Kidney (tissue), 13 donors: ENCODE measurements at regions not wholly inside any gene's neighbourhood (a gene's known extent, or its start where the extent isn't known, plus 50 kb on each side); places are given as distances from the start of the nearest gene placed in this dataset.

Source experiments
- DNase-seq, 5 donors: peaks; one replicate each; pipeline ENCODE4 v3.0.0-alpha.2; 2013 to 2020
- FAIRE-seq: peaks from 2 replicates; lab custom pipeline; 2012; peaks lifted over from hg19 to GRCh38; lab: Jason Lieb, UNC
- H3K27ac ChIP-seq, 2 donors: one replicate each; pipeline ENCODE4 v1.7.0; 2013; ENCODE audit warnings: low read depth in 2 of 2, low read length in 2 of 2, inconsistent platforms in 1 of 2
- H3K27me3 ChIP-seq: one replicate; pipeline ENCODE4 v1.7.1; 2013; ENCODE audit warnings: low read length, inconsistent platforms; ENCODE audit not compliant: control insufficient read depth, insufficient read depth
- H3K36me3 ChIP-seq, 3 donors: one replicate each; pipeline versions ENCODE4 v1.7.0 to v1.7.1; 2013; ENCODE audit warnings: low read length in 3 of 3, control low read depth in 1 of 3, inconsistent platforms in 1 of 3; ENCODE audit not compliant: insufficient read depth in 3 of 3, control insufficient read depth in 2 of 3
- H3K4me1 ChIP-seq, 3 donors: one replicate each; pipeline versions ENCODE4 v1.7.0 to v1.7.1; 2013; ENCODE audit warnings: low read length in 3 of 3, inconsistent platforms in 1 of 3, low read depth in 1 of 3; ENCODE audit not compliant: control insufficient read depth in 2 of 3, insufficient read depth in 2 of 3
- H3K4me3 ChIP-seq, 3 donors: one replicate each; pipeline versions ENCODE4 v1.7.0 to v1.8.1; 2013; ENCODE audit warnings: low read length in 3 of 3, control low read depth in 1 of 3, inconsistent platforms in 1 of 3
- H3K9ac ChIP-seq, 3 donors: one replicate each; pipeline versions ENCODE4 v1.7.0 to v1.7.1; 2013; ENCODE audit warnings: low read length in 3 of 3, control low read depth in 1 of 3, inconsistent platforms in 1 of 3
- H3K9me3 ChIP-seq, 3 donors: one replicate each; pipeline versions ENCODE4 v1.7.0 to v1.7.1; 2013; ENCODE audit warnings: low read length in 3 of 3, control low read depth in 1 of 3, inconsistent platforms in 1 of 3; ENCODE audit not compliant: control insufficient read depth in 2 of 3, insufficient read depth in 1 of 3
- CTCF ChIP-seq: IDR thresholded peaks from 3 replicates; pipeline ENCODE4 v1.5.1; 2012; ENCODE audit warnings: mild to moderate bottlenecking, moderate library complexity, borderline replicate concordance; ENCODE audit not compliant: insufficient read depth; ENCODE audit errors: extremely low read depth
- intact Hi-C: fragments of 100-400 bp; cut with DNase I; formaldehyde crosslinking; loops from one replicate; pipeline ENCODE4 v1.11.1; 2022
- donor health status: control.
- donor health status: control.
- donor health status: control.
- donor health status: control.
- donor health status: control.
- donor health status: DM: yes; HTN: yes; CAD: no.
- donor health status: Normal renal cell carcinoma (clear cell type).

- FAIRE-seq (no peak), DNase-seq (no peak)
- no peaks in the 10 kb centered on the region for H3K27me3 ChIP-seq
- intact Hi-C loops: no loop called here
- H3K36me3 ChIP-seq: no peaks in the 10 kb centered on the region
- H3K4me3 ChIP-seq: no peak overlapping the region
- H3K4me1 ChIP-seq: peaks cover 0 to 14% (median 8%) of the 10 kb centered on the region in 3 donors
- H3K9ac ChIP-seq: no peak overlapping the region
- no peak overlapping the region for H3K27ac ChIP-seq
- H3K9me3 ChIP-seq: no peaks in the 10 kb centered on the region
- TF ChIP-seq CTCF: no peak
Measured at GRCh38 chr6:139650941-139651340, 276.5 kb upstream of the CITED2 start.

- FAIRE-seq (no peak), DNase-seq (no peak)
- no peak overlapping the region for H3K27ac ChIP-seq
- H3K36me3 ChIP-seq: no peaks in the 10 kb centered on the region
- no peaks in the 10 kb centered on the region for H3K9me3 ChIP-seq
- no peak for TF ChIP-seq CTCF
- H3K27me3 ChIP-seq: no peaks in the 10 kb centered on the region
- no peak overlapping the region for H3K4me3 ChIP-seq
- H3K9ac ChIP-seq: no peak overlapping the region
- H3K4me1 ChIP-seq: peaks cover 0 to 5% (median 1%) of the 10 kb centered on the region in 3 donors
- intact Hi-C loops: no loop called here
Measured at GRCh38 chr6:139649732-139650131, 275.3 kb upstream of the CITED2 start.

GRCh38 chr6:139649128-139649527 is 274.7 kb upstream of the CITED2 start:
- intact Hi-C loops: no loop called here
- no peak for FAIRE-seq

More at GRCh38 chr6:139649128-139649527, 274.7 kb upstream of the CITED2 start:
- Histone ChIP-seq H3K27ac (no peak overlapping the region), H3K27me3 (no peaks in the 10 kb centered on the region), H3K9me3 (no peaks in the 10 kb centered on the region), H3K36me3 (no peaks in the 10 kb centered on the region), H3K4me3 (no peak overlapping the region), H3K9ac (no peak overlapping the region), H3K4me1 (no peaks in the 10 kb centered on the region)
- no peak for TF ChIP-seq CTCF
- DNase-seq: no peak
